ENCODE measurements at regions not wholly inside any gene's neighbourhood (a gene's known extent, or its start where the extent isn't known, plus 50 kb on each side); places are given as distances from the start of the nearest gene placed in this dataset.

- TF ChIP-seq CTCF (IDR thresholded peaks at IDR 0.05) (no peak), POLR2A (IDR thresholded peaks at IDR 0.05) (no peak)
These were observed 353.7 kb downstream of the ADGRL2 start for GRCh38 chr1:82154219-82154970.
